ENCODE measurements at regions not wholly inside any gene's neighbourhood (a gene's known extent, or its start where the extent isn't known, plus 50 kb on each side); places are given as distances from the start of the nearest gene placed in this dataset.

- TF ChIP-seq POLR2A (IDR thresholded peaks at IDR 0.05; ENCODE audit: low read depth, low read length) (no peak), TAF1 (IDR thresholded peaks at IDR 0.05; ENCODE audit: borderline replicate concordance, low read depth, low read length) (no peak), POLR2AphosphoS5 (IDR thresholded peaks at IDR 0.05; ENCODE audit: low read depth, low read length) (no peak)
Measured at GRCh38 chr1:209430107-209430506, 153.4 kb upstream of the CAMK1G start.

All from GM12892 (cell line).